Globus pallidus (tissue), 1 donor: ENCODE measurements at regions not wholly inside any gene's neighbourhood (a gene's known extent, or its start where the extent isn't known, plus 50 kb on each side); places are given as distances from the start of the nearest gene placed in this dataset.
"Not testable (repeated sequence)": the region's sequence is repeated elsewhere in the genome, so short reads cannot be mapped to it uniquely, and the experiment has no call there.

Source experiments
- DNase-seq: peaks from one replicate; pipeline ENCODE4 v3.0.0-alpha.2; 2015; ENCODE audit warnings: low spot score

- DNase-seq = no peak
These were observed 267.2 kb downstream of the SH3BP4 start for GRCh38 chr2:235219048-235219447.

GRCh38 chr2:235220331-235220730, 268.5 kb downstream of the SH3BP4 start:
- DNase-seq = no peak

- no peak for DNase-seq
These were observed 270.8 kb upstream of the AGAP1 start for GRCh38 chr2:235223011-235223410.

GRCh38 chr2:235224410-235224809, 269.4 kb upstream of the AGAP1 start:
- DNase-seq = no peak

GRCh38 chr2:235225261-235225660, 268.6 kb upstream of the AGAP1 start:
- no peak for DNase-seq

- DNase-seq = peak; percentile 45
These were observed 266.3 kb upstream of the AGAP1 start for GRCh38 chr2:235227590-235227989.

- not testable (repeated sequence) for DNase-seq
These were observed 265.4 kb upstream of the AGAP1 start for GRCh38 chr2:235228422-235228821.

- DNase-seq = no peak
These were observed 264.6 kb upstream of the AGAP1 start for GRCh38 chr2:235229236-235229635.

- no peak for DNase-seq
These were observed 262.8 kb upstream of the AGAP1 start for GRCh38 chr2:235230821-235231601.

- no peak for DNase-seq
These were observed 261.1 kb upstream of the AGAP1 start for GRCh38 chr2:235232449-235233433.

GRCh38 chr2:235234736-235235135, 259.1 kb upstream of the AGAP1 start:
- peak; percentile 70 for DNase-seq

GRCh38 chr2:235235977-235236767, 257.7 kb upstream of the AGAP1 start:
- no peak for DNase-seq

- DNase-seq = peak; percentile 78
These were observed 255.3 kb upstream of the AGAP1 start for GRCh38 chr2:235238537-235238936.

- DNase-seq = no peak
These were observed 253.3 kb upstream of the AGAP1 start for GRCh38 chr2:235240574-235240973.

GRCh38 chr2:235244255-235245220, 249.3 kb upstream of the AGAP1 start:
- no peak for DNase-seq

- DNase-seq = no peak
These were observed 246.8 kb upstream of the AGAP1 start for GRCh38 chr2:235247001-235247400.

- no peak for DNase-seq
These were observed 238.2 kb upstream of the AGAP1 start for GRCh38 chr2:235255693-235256092.

- no peak for DNase-seq
These were observed 236.3 kb upstream of the AGAP1 start for GRCh38 chr2:235257590-235257989.

- DNase-seq = no peak
These were observed 231.1 kb upstream of the AGAP1 start for GRCh38 chr2:235262750-235263149.

GRCh38 chr2:235263205-235264120, 230.4 kb upstream of the AGAP1 start:
- peak; percentile 89 for DNase-seq
